ENCODE measurements at regions not wholly inside any gene's neighbourhood (a gene's known extent, or its start where the extent isn't known, plus 50 kb on each side); places are given as distances from the start of the nearest gene placed in this dataset.
"Not testable (repeated sequence)": the region's sequence is repeated elsewhere in the genome, so short reads cannot be mapped to it uniquely, and the experiment has no call there.

GRCh38 chr17:18546514-18547398, 70.2 kb downstream of the LGALS9C start:
- not testable (repeated sequence) for DNase-seq (ENCODE audit: low read depth in 2 of 3, low spot score in 1 of 3)

DNA sequence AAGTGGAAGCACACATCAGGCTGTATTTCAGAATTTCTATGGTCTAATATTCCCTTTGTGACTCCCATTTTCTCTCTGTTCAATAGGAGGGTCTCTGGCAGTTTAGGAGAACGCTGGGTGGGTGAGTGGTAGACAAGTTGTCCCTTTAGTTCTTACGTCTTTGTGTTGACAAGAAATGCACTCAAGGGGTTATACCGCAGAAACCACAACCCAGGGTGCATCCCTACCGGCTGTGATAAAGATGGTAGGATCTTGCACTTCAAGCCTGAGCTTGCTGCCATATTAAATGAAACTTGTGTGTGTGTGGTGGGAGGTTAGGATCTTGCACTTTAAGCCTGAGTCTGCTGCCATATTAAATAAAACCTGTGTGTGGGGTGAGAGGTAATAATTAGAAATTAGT, 80.5 kb downstream of the LGALS9C start:
- DNase-seq (ENCODE audit: low read depth in 2 of 3, low spot score in 1 of 3) = not testable (repeated sequence)

- not testable (repeated sequence) for DNase-seq (ENCODE audit: low read depth in 2 of 3, low spot score in 1 of 3)
Measured at GRCh38 chr17:18563381-18564098, 80.7 kb downstream of the TBC1D28 start.

- DNase-seq (ENCODE audit: low read depth in 2 of 3, low spot score in 1 of 3) = peak in 2 of 3 donors; percentile 15 to 16
Measured at GRCh38 chr17:18564099-18564448, 80.1 kb downstream of the TBC1D28 start.

GRCh38 chr17:18568108-18568995, 75.8 kb downstream of the TBC1D28 start:
- DNase-seq (ENCODE audit: low read depth in 2 of 3, low spot score in 1 of 3) = not testable (repeated sequence)

DNA sequence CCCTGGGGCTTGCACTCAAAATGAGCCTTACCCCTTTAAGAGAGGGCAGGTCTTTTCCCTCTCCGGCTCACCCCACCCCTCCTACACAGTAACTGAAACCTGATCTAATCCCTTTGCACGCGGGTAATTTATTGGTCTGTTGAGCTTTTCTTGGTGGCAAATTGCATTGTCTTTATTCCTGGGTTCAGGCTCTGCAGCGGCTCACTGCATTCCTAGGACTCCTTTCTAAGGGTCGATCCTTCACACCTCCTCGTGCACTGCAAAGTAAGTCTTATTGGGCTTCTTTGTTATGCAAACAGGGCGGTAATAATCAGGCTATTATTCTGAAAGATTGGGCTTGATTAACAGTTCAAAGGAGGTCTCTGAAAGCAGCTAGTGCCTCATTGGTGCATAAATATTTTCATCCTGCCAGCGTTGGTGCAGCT, 74.7 kb downstream of the TBC1D28 start:
- not testable (repeated sequence) for DNase-seq (ENCODE audit: low read depth in 2 of 3, low spot score in 1 of 3)

DNA sequence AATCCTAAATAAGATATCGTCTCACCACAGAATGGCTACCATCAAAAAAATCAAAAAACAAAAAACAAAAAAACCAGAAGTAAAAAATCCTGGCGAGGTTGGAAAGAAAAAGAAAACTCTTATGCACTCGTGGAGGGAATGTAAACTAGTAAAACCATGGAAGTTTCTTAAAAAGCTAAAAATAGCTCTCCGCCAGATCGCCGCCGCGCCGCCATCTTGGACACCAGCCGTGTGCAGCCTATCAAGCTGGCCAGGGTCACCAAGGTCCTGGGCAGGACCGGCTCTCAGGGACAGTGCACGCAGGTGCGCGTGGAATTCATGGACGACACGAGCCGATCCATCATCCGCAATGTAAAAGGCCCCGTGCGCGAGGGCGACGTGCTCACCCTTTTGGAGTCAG, 71.7 kb downstream of the TBC1D28 start:
- DNase-seq (ENCODE audit: low read depth in 2 of 3, low spot score in 1 of 3) = not testable (repeated sequence)

DNA sequence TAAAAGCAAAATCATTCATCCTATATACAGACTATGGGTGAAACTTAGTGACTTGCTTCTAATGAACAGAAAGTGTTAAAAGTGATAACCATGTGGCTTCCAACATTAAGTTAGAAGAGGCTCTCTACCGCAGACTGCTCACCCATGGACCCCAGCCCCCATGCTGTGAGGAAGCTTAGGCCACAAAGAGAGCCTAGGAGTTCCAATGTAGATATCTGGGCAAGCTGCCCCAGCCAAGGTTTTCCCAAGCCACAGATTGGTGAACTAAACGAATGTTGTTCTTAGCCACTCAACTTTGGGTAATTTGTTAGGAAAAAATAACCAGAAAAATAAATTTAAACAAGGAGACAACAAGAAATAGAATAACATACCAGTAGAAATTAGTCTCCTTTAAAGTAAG, 70.1 kb downstream of the TBC1D28 start:
- not testable (repeated sequence) for DNase-seq (ENCODE audit: low read depth in 2 of 3, low spot score in 1 of 3)
